ENCODE measurements at regions not wholly inside any gene's neighbourhood (a gene's known extent, or its start where the extent isn't known, plus 50 kb on each side); places are given as distances from the start of the nearest gene placed in this dataset.

- Mint-ChIP-seq H3K36me3 (peaks cover 8% of the 10 kb centered on the region), H3K9me3 (peaks cover 22 to 30% of the 10 kb centered on the region in 2 donors), H3K4me1 (no peaks in the 10 kb centered on the region), H3K27me3 (ENCODE audit: low read depth in 2 of 2) (no peaks in the 10 kb centered on the region), H3K27ac (no peak overlapping the region), H3K4me3 (no peak overlapping the region)
- ATAC-seq (no peak), DNase-seq (no peak)
- TF ChIP-seq CTCF (IDR thresholded peaks at IDR 0.05), result no peak
- peaks cover 10% of the 10 kb centered on the region for H3K9me3 ChIP-seq (ENCODE audit: control insufficient read depth, insufficient read depth, low read length)
- H3K4me1 ChIP-seq (ENCODE audit: control insufficient read depth, insufficient read depth, low read length), result no peaks in the 10 kb centered on the region
- H3K4me3 ChIP-seq (ENCODE audit: low read length), result no peak overlapping the region
- H3K27ac ChIP-seq (ENCODE audit: low read length), result no peak overlapping the region
- H3K27me3 ChIP-seq (ENCODE audit: control insufficient read depth, insufficient read depth, low read length), result no peaks in the 10 kb centered on the region
- no peaks in the 10 kb centered on the region for H3K36me3 ChIP-seq (ENCODE audit: control insufficient read depth, insufficient read depth, low read length)
- intact Hi-C loops (cut with micrococcal nuclease), result no loop called here
- 87% methylated on average over 8 of the region's 8 CpGs for WGBS (ENCODE audit: insufficient coverage)
Measured at GRCh38 chr7:136533732-136534131, 334.7 kb upstream of the CHRM2 start.

GRCh38 chr7:136530831-136531230 is 337.6 kb upstream of the CHRM2 start:
- no peak overlapping the region for H3K4me3 Mint-ChIP-seq
- Histone ChIP-seq H3K27me3 (ENCODE audit: control insufficient read depth, insufficient read depth, low read length) (no peaks in the 10 kb centered on the region), H3K36me3 (ENCODE audit: control insufficient read depth, insufficient read depth, low read length) (no peaks in the 10 kb centered on the region), H3K4me3 (ENCODE audit: low read length) (no peak overlapping the region), H3K27ac (ENCODE audit: low read length) (no peak overlapping the region), H3K9me3 (ENCODE audit: control insufficient read depth, insufficient read depth, low read length) (peaks cover 24% of the 10 kb centered on the region), H3K4me1 (ENCODE audit: control insufficient read depth, insufficient read depth, low read length) (no peaks in the 10 kb centered on the region)
- peaks cover 8% of the 10 kb centered on the region for H3K36me3 Mint-ChIP-seq
- peaks cover 18 to 31% of the 10 kb centered on the region in 2 donors for H3K9me3 Mint-ChIP-seq
- no peaks in the 10 kb centered on the region for H3K27me3 Mint-ChIP-seq (ENCODE audit: low read depth in 2 of 2)
- no peak for ATAC-seq
- no peaks in the 10 kb centered on the region for H3K4me1 Mint-ChIP-seq
- DNase-seq, result no peak
- TF ChIP-seq CTCF (IDR thresholded peaks at IDR 0.05), result no peak
- intact Hi-C loops (cut with micrococcal nuclease), result no loop called here
- H3K27ac Mint-ChIP-seq, result no peak overlapping the region

- Histone ChIP-seq H3K36me3 (ENCODE audit: control insufficient read depth, insufficient read depth, low read length) (no peaks in the 10 kb centered on the region), H3K4me3 (ENCODE audit: low read length) (no peak overlapping the region), H3K4me1 (ENCODE audit: control insufficient read depth, insufficient read depth, low read length) (no peaks in the 10 kb centered on the region), H3K27me3 (ENCODE audit: control insufficient read depth, insufficient read depth, low read length) (no peaks in the 10 kb centered on the region), H3K9me3 (ENCODE audit: control insufficient read depth, insufficient read depth, low read length) (peaks cover 14% of the 10 kb centered on the region), H3K27ac (ENCODE audit: low read length) (no peak overlapping the region)
- Mint-ChIP-seq H3K36me3 (no peaks in the 10 kb centered on the region), H3K27ac (no peak overlapping the region), H3K4me3 (no peak overlapping the region), H3K27me3 (ENCODE audit: low read depth in 2 of 2) (no peaks in the 10 kb centered on the region), H3K9me3 (peaks cover 11 to 26% of the 10 kb centered on the region in 2 donors), H3K4me1 (no peaks in the 10 kb centered on the region)
- ATAC-seq, result no peak
- TF ChIP-seq CTCF (IDR thresholded peaks at IDR 0.05), result no peak
- intact Hi-C loops (cut with micrococcal nuclease), result no loop called here
- 86% methylated on average over 2 of the region's 2 CpGs for WGBS (ENCODE audit: insufficient coverage)
- DNase-seq, result no peak
Measured at GRCh38 chr7:136528329-136528728, 340.1 kb upstream of the CHRM2 start.

GRCh38 chr7:136527554-136527953 is 340.9 kb upstream of the CHRM2 start:
- WGBS (ENCODE audit: insufficient coverage), result 81% methylated on average over 1 of the region's 1 CpG
- Histone ChIP-seq H3K27me3 (ENCODE audit: control insufficient read depth, insufficient read depth, low read length) (no peaks in the 10 kb centered on the region), H3K9me3 (ENCODE audit: control insufficient read depth, insufficient read depth, low read length) (peaks cover 14% of the 10 kb centered on the region), H3K27ac (ENCODE audit: low read length) (no peak overlapping the region), H3K36me3 (ENCODE audit: control insufficient read depth, insufficient read depth, low read length) (no peaks in the 10 kb centered on the region), H3K4me3 (ENCODE audit: low read length) (no peak overlapping the region), H3K4me1 (ENCODE audit: control insufficient read depth, insufficient read depth, low read length) (no peaks in the 10 kb centered on the region)
- no peak for TF ChIP-seq CTCF (IDR thresholded peaks at IDR 0.05)
- Mint-ChIP-seq H3K27me3 (ENCODE audit: low read depth in 2 of 2) (no peaks in the 10 kb centered on the region), H3K9me3 (peaks cover 9 to 25% of the 10 kb centered on the region in 2 donors), H3K4me3 (no peak overlapping the region), H3K4me1 (no peaks in the 10 kb centered on the region), H3K27ac (no peak overlapping the region), H3K36me3 (no peaks in the 10 kb centered on the region)
- ATAC-seq (no peak), DNase-seq (no peak)
- intact Hi-C loops (cut with micrococcal nuclease), result no loop called here

Data from natural killer cell (primary cell).